ENCODE measurements at regions not wholly inside any gene's neighbourhood (a gene's known extent, or its start where the extent isn't known, plus 50 kb on each side); places are given as distances from the start of the nearest gene placed in this dataset.

DNA sequence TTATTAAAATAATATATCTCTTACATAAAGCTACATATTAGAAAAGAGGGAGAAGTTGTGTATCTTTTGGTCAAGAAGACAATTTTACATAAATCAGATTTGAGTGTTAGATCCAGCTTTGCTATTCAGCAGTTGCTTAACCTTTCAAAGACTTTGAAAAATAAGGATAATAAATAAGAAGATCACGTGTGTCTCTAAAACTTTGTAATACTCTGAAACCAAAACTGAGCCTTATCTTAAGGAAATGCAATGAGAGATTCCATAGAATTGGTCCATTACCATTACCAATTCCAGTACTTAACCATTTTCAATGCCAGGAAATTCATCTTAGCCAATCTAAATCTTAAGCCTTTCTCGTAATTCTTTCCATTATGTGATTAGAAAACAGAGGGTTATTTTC, 89.2 kb upstream of the COL5A2 start:
- DNase-seq = no peak

DNA sequence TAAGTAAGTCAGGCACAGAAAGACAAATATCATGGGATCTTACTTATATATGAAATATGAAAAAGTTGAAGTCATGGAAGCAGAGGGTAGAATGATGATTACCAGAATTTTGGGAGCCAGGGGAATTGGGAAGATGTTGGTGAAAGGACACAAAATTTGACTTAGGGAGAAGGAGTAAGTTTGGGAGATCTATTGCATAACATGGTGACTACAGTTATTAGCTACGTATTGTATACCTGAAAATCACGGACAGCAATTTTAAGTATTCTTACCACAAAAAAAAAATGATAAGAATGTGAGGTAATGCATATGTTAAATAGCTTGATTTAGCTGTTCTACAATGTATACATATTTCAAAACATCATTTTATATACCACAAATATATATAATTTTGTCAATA, 94.2 kb upstream of the COL5A2 start:
- no peak for DNase-seq

- DNase-seq = no peak
These were observed 94.8 kb upstream of the COL5A2 start for GRCh38 chr2:189274361-189274760.

DNA sequence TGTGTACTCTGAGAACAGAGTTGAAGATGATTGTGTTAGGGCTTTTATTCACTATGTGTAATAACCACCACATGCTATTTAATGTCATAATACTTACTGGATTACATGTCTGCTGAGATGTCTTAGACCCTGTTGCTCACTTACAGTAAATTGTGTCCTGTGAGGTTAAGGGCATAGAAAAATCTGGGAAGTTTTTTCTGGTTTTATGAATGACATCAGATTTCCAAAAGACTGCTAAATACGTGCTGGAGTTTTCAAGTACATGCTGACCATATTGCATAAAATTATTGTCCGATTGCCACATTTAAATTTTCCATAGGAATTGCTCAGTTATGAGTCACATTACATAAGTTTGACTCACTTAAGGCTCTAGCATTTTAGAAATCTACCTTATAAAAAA, 96.7 kb upstream of the COL5A2 start:
- DNase-seq = no peak

DNA sequence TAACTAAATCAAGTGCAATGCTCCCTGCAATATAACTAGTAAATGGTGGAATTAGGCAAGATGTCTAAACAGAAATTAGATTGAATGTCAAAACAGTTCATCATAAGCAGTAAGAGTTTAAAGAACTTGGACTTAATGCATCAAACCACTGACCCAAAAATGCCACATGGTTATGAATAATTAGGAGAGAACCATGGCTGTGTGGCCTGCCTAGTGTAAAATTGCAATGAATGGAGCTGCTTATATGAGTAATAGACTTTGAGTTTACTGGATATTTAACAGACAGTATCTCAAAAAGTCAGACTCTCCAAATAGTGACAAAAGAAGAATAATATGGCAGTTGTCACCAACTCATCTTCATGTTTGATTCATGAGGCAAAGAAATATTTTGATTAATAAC, 101.6 kb upstream of the COL5A2 start:
- DNase-seq = no peak

DNA sequence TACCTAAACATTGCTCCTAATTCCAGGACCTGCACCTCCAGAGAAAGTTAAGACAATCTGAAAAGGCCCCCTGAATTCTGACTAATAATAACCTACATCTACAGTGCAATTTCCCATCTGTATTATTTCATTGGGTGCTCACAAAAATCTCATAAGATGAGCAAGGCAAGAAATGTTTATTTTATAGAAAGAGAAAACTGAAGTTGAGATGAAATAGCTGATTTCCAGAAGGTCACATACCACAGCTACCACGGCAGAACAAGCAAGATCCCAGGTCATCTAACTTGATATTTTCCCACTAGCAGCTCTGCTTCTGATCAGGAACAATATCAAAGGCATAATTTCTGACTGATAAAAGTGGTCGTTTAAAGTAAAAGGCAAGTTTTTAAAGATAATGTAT, 105.8 kb upstream of the COL5A2 start:
- DNase-seq = no peak

- DNase-seq = no peak
These were observed 106.5 kb upstream of the COL5A2 start for GRCh38 chr2:189285962-189286645.

DNA sequence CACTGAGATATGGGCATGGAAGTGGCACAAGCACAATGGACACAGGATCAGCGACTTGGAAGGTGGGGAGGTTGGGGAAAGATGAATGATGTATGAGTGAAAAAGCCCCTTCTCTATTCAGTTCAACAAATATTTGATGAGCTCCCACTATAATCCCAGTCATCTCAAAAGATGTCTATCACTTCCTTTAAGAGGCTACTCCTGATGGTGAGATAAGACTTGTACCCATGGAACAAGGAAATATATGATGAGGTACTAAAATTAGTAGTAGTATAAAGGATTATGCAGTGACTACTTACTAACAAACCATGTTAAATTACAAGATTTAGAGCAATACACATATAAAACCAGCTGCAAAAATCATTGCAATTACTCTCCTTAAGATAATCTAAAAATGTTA, 107.8 kb upstream of the COL5A2 start:
- no peak for DNase-seq

DNA sequence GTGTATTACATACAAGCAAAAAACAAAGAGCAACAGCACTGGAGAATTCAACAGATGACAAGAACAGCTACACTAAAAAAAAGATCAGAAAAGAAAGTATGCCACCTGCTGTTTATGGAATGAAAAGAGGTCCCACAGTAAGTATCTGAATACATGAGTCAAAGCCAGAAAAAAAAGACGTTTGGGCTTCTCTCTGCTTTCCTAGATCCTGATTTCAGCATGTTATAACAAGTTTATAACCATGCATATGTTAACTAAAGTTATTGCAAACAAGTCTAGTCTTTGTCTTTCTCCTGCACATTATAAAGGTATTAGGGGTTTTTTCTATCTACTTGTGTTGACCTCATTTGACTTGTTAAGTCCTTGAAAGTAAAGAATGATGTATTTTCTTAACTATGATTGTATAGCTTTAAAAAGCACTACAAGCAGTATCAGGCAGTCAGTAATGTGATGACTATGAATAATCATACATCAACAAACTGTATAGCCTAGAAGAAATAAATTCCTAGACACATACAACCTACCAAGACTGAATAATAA, 108.5 kb upstream of the COL5A2 start:
- peak; percentile 26 for DNase-seq

- DNase-seq = no peak
These were observed 111.9 kb upstream of the COL5A2 start for GRCh38 chr2:189291460-189291859.

DNA sequence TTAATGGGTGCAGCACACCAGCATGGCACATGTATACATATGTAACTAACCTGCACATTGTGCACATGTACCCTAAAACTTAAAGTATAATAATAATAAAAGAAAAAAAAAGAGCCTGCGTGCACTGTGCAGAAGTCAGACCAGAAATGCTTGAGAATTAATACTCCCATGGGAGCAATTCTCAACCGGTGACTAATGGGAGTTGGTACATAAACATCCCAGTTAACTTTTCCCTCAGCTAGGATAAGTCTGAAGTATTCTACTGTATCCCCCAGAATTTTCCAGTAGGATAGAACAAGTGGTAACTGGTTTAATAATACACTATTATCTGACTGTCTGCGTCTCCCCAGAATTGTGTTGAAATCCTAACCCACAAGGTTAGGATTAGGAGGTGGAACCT, 113.6 kb upstream of the COL5A2 start:
- no peak for DNase-seq

- DNase-seq = no peak
These were observed 117.9 kb upstream of the COL5A2 start for GRCh38 chr2:189297446-189297845.

DNA sequence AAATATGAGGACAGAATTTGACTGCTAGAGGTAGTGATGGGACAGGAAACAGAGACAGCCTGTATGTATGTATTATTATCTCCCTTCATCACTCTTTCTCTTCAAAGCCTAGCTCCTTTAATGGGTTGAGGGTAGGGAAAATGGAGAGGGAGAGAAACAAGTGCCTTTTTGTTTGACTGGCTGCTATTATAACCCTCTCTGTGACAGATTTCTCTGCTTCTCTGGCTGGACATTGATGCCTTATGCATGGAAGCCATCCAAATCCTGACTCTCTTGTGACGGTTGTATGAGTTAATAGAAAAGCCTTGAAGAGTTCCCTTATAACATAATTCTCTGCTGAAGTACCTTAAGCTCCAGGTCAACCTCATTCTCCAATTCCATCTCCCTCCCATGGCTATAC, 118.5 kb upstream of the COL5A2 start:
- DNase-seq = no peak

DNA sequence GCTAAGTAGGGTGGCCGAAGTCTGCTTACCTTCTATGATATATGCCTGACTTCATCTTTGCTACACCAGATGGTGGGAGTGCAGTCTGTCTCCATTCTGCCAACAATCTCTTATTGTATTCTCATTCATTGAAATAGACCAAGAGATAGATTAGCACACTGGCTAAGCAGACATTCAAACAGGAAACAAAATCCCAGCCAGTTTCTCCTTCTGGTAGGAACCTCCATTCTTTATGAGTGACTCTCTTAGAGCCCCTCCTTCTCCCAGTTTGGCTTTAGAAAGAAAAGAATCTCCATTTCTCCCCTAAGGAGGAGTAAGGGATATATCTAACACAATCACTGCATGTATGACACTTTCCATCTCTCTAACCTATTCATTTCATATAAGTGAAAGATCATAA, 118.9 kb upstream of the COL5A2 start:
- no peak for DNase-seq

DNA sequence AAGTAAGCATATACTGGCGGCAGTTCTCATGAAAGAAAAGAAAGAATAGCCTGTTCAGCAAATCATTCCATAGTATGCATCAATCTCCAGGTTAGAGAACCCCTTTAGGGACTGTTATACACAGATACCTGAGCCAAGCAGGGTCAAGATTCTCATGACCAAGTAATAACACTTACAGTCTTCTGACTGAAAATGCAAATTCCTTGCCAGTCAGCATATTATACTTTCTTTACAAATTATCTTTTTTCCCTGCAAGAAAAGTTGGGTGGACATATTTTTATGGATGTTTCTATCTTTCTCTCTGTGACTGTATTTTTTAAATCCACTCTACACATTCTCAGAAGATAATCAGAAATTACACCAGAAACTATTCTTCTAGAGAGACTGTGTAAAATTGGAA, 120.4 kb upstream of the COL5A2 start:
- DNase-seq = no peak

GRCh38 chr2:189300916-189301315, 121.4 kb upstream of the COL5A2 start:
- DNase-seq = no peak

DNA sequence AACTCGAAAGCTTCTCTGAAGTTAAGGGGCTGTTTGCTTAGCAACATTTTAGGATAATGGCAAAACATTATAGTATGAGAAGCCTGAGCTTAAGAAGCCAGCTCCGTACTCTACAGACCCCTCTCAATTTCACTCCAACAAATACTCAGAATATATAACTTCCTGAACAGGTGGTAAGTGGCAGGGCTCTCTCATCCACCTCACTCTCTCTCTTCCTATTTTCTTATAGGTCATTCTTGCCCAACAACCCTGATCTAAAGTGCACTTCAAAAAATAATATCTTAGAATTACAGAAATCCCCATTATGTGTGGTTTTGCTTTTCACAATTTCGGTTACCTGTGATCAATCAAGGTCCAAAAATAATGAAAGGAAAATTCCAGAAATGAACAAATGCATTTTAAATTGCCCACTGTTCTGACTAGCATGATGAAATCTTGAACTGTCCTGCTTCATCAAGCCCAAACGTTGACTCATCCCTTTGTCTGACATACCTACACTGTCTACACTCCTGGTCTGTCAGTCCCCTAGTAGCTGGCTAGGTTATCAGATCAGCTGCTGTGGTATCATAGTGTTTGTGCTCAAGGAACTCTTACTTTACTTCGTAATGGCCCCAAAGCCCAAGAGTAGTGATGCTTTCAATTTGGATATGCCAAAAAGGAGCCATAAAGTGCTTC, 122.8 kb upstream of the COL5A2 start:
- DNase-seq = no peak

DNA sequence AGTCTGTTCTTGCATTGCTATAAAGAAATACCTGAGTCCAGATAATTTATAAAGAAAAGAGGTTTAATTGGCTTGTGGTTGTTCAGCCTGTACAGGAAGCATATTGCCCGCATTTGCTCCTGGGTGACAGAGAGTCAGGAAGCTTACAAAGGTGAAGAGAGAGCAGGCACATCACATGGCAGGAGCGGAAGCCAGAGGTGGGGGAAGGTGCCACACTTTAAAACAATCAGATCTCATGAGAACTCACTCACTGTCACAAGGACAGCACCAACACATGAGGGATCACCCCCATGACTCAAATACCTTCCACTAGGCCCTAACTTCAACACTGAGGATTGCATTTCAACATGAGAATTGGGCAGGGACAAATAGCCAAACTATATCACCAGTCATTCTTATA, 124.8 kb upstream of the COL5A2 start:
- DNase-seq = no peak

DNA sequence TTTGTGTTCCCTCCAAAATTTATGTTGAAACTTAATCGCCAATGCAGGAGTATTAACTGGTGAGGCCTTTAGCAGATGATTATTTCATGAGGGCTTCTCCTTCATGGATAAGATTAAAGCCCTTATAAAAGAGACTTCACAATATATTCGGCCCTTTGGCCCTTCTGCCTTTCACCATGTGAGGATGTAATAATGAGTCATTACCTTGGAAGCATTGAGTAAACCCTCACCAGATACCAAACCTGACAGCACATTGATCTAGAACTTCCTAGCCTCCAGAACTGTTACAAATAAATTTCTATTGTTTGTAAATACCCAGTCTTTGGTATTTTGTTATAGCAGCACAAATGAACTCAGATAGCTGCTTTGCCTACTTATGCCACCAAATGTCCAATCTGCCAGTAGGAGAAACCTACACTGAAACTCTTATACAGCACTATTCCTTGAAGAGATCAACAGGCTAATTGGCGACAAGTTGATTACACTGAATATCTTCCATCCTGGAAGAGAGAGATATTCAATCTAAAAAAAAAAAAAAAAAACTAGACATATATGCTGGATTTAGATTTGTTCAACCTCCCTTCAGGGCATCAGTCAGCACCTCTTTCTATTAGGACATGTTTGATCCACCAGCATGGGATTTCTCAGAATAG, 125.9 kb upstream of the COL5A2 start:
- no peak for DNase-seq

DNA sequence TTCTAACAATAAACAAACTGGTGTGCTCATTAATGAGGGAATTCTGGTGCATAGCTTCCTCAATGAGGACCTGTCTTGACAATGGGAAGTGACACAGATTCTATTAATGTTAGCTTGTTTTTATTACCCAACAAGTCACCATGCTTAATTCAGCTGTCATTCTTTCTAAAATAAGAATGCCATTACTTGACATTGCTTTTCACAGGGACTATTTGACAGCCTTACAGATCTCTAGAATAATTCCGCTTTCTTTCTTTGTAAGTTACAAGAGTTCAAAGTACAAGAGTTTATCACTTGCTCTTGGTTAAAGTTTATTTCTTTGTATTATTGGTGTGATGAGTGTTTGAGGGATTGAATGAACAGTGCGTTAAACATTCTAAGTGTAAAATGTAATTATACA, 127.0 kb upstream of the COL5A2 start:
- DNase-seq = no peak

DNA sequence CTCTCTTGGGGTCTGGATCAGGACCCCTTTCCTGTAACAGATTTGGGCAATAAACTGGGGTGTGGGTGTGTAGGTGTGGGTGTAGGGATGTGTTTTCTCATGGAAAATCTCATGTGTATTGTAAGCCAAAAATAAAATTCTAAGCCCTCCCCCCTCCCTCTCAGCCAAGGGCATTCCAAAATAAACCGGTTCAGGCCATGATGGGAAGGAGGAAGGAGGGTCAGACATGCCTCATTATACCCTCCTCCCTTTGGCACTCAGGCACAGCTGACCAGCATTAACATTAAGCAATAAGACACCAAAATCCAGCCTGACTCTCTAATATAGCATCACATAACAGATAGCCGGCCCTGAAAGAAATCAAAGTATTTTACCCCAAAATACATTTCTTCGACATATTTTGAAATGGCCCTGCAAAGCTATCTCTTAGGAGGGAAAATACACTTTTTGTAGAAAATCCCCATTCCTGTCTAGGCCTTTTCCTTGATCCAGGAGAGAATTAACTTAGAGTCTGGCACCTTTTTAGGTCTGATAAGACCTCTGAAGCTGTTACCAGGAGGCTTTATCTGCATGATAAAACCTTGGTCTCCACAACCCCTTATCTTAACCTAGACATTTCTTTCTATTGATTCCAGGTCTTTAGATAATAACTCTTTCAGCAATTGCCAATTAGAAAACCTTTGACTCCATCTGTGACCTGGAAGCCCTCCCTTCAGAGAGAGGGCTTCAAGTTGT, 128.7 kb upstream of the COL5A2 start:
- no peak for DNase-seq

DNA sequence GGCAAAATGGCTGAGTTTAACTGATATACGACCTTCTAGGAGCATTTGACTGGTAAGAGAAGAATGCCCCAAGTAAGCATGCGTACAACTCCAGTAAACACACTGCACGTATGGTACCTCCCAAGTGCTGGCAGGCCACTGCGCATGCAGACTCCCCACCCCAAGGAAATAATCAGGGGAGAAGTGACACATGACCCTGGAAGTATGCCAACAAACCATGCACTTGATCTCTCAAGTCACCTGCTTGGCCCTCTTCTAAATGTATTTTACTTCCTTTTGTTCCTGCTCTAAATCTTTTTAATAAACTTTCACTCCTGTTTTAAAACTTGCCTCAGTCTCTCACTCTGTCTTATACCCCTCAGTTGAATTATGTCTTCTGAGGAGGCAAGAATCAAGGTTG, 129.8 kb upstream of the COL5A2 start:
- no peak for DNase-seq

GRCh38 chr2:189312211-189312610, 129.1 kb upstream of the WDR75 start:
- no peak for DNase-seq

DNA sequence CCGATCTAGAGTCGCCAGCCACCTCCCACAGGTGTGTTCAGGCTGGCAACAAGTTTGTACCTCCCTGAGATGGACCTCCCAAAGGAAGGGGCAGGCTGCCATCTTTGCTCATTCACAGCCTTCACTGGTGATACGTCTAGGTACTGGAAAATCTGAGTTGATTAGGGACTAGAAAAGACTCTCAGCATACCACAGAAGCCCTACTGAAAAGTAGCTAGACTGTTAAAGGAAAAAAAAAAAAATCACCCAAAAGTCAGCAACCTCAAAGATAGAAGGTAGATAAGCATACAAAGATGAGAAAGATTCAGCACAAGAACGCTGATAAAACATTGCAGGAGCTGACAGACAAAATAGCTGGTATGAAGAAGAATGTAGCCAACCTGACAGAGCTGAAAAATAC, 128.6 kb upstream of the WDR75 start:
- DNase-seq = no peak
